K562 (cell line): ENCODE measurements at regions not wholly inside any gene's neighbourhood (a gene's known extent, or its start where the extent isn't known, plus 50 kb on each side); places are given as distances from the start of the nearest gene placed in this dataset.

Experiments used
- BACH1 ChIP-seq: fragments of 200-800 bp; sonication (Bioruptor generic); IDR thresholded peaks from 2 replicates; pipeline ENCODE4 v1.6.1; 2016; ENCODE audit warnings: missing genetic modification characterization, missing compliant biosample characterization
- CAMTA2 ChIP-seq: fragments of 250-450 bp; sonication (Bioruptor Pico); conservative IDR thresholded peaks from 2 replicates; pipeline ENCODE4 v1.5.1; 2022
- COPS2 ChIP-seq: fragments of 450-650 bp; conservative IDR thresholded peaks from 2 replicates; pipeline ENCODE4 v1.6.1; 2016; ENCODE audit warnings: mild to moderate bottlenecking, moderate library complexity
- CTCFL ChIP-seq: IDR thresholded peaks from 2 replicates; pipeline ENCODE4 v1.6.1; 2011; ENCODE audit warnings: borderline replicate concordance, low read depth, mild to moderate bottlenecking, moderate library complexity, low read length; ENCODE audit not compliant: insufficient read depth, poor library complexity, severe bottlenecking
- E2F6 ChIP-seq, 2 experiments: IDR thresholded peaks; 2 replicates each; pipeline ENCODE4 v1.6.1; 2011; ENCODE audit warnings: borderline replicate concordance in 1 of 2, control low read depth in 1 of 2, low read depth in 1 of 2, low read length in 1 of 2, mild to moderate bottlenecking in 1 of 2, mixed read lengths in 1 of 2, moderate library complexity in 1 of 2; ENCODE audit not compliant: insufficient read depth in 1 of 2, insufficient read length in 1 of 2, poor library complexity in 1 of 2, severe bottlenecking in 1 of 2; ENCODE audit errors: extremely low read depth in 1 of 2
- FOS ChIP-seq: IDR thresholded peaks from 3 replicates; pipeline ENCODE4 v1.6.1; 2011; ENCODE audit not compliant: insufficient read length; ENCODE audit errors: extremely low read depth
- FOXA1 ChIP-seq: fragments of 450-650 bp; IDR thresholded peaks from 2 replicates; pipeline ENCODE4 v1.6.1; 2016; ENCODE audit warnings: mild to moderate bottlenecking, borderline replicate concordance
- MEIS2 ChIP-seq: fragments of 450-650 bp; IDR thresholded peaks from 2 replicates; pipeline ENCODE4 v1.6.1; 2014; ENCODE audit warnings: mild to moderate bottlenecking; ENCODE audit not compliant: partially characterized antibody
- MYC ChIP-seq, 2 experiments: fragments of 250-450 bp in 1 of 2; sonication (Bioruptor Pico) in 1 of 2; IDR thresholded peaks; 2 replicates each; pipeline versions ENCODE4 v1.5.1 to v1.6.1; 2012 to 2021; ENCODE audit warnings: low read depth in 2 of 2, borderline replicate concordance in 1 of 2, improper control_type of control experiment in 1 of 2, low read length in 1 of 2, mild to moderate bottlenecking in 1 of 2, moderate library complexity in 1 of 2
- RBBP5 ChIP-seq: fragments of 200-600 bp; sonication (generic); IDR thresholded peaks from 2 replicates; pipeline ENCODE4 v1.6.1; 2012; ENCODE audit warnings: borderline replicate concordance, mild to moderate bottlenecking, low read length, control low read depth, inconsistent platforms; ENCODE audit not compliant: insufficient read depth, poor library complexity, severe bottlenecking
- SIX5 ChIP-seq, 2 experiments: IDR thresholded peaks; 2 replicates each; pipeline ENCODE4 v1.6.1; 2011; ENCODE audit warnings: low read length in 2 of 2, borderline replicate concordance in 1 of 2, low read depth in 1 of 2, mild to moderate bottlenecking in 1 of 2, moderate library complexity in 1 of 2; ENCODE audit not compliant: insufficient read depth in 1 of 2
- SMARCA4 ChIP-seq: fragments of 450-650 bp; IDR thresholded peaks from 2 replicates; pipeline ENCODE4 v1.6.1; 2016
- SP1 ChIP-seq: sonication (generic); formaldehyde crosslinking; IDR thresholded peaks from 2 replicates; pipeline ENCODE4 v1.8.1; 2022; ENCODE audit warnings: mild to moderate bottlenecking, missing genetic modification reagents
- STAG1 ChIP-seq: sonication (generic); formaldehyde crosslinking; IDR thresholded peaks from 2 replicates; pipeline ENCODE4 v1.5.0; 2020; ENCODE audit warnings: missing genetic modification reagents, borderline replicate concordance
- TAF1 ChIP-seq: IDR thresholded peaks from 2 replicates; pipeline ENCODE4 v1.6.1; 2011; ENCODE audit warnings: mild to moderate bottlenecking, low read length, moderate library complexity; ENCODE audit not compliant: insufficient read depth, control insufficient read depth, severe bottlenecking; ENCODE audit errors: extremely low read depth
- TBL1XR1 ChIP-seq, 2 experiments: IDR thresholded peaks; 2 replicates each; pipeline ENCODE4 v1.6.1; 2012; ENCODE audit warnings: improper control_type of control experiment in 2 of 2, low read length in 2 of 2, mild to moderate bottlenecking in 1 of 2
- USF1 ChIP-seq: sonication (generic); formaldehyde crosslinking; IDR thresholded peaks from 2 replicates; pipeline ENCODE4 v1.9.0; 2022; ENCODE audit warnings: mild to moderate bottlenecking, missing genetic modification reagents
- ZNF121 ChIP-seq: sonication (generic); formaldehyde crosslinking; conservative IDR thresholded peaks from 2 replicates; pipeline ENCODE4 v1.8.0; 2022; ENCODE audit warnings: missing genetic modification reagents
- ZNF253 ChIP-seq: fragments of 250-450 bp; sonication (Bioruptor Pico); conservative IDR thresholded peaks from 2 replicates; pipeline ENCODE4 v1.6.1; 2021; ENCODE audit warnings: mild to moderate bottlenecking
- ZNF354B ChIP-seq: fragments of 250-450 bp; sonication (Bioruptor Pico); IDR thresholded peaks from 2 replicates; pipeline ENCODE4 v1.4.0; 2020
- ZNF408 ChIP-seq: fragments of 250-450 bp; sonication (Bioruptor Pico); IDR thresholded peaks from 2 replicates; pipeline ENCODE4 v1.4.0; 2020; ENCODE audit warnings: low read depth, mild to moderate bottlenecking, moderate library complexity
- ZNF445 ChIP-seq: fragments of 250-450 bp; sonication (Bioruptor Pico); IDR thresholded peaks from 2 replicates; pipeline ENCODE4 v1.4.0; 2020; ENCODE audit warnings: low read depth, mild to moderate bottlenecking, moderate library complexity
- ZNF57 ChIP-seq: fragments of 450-650 bp; formaldehyde crosslinking; IDR thresholded peaks from 2 replicates; pipeline ENCODE4 v1.4.0; 2020; ENCODE audit warnings: mild to moderate bottlenecking, moderate library complexity
- ZNF764 ChIP-seq: fragments of 250-450 bp; sonication (Bioruptor Pico); IDR thresholded peaks from 2 replicates; pipeline ENCODE4 v1.4.0; 2020; ENCODE audit warnings: low read depth, mild to moderate bottlenecking, moderate library complexity
- ZNF766 ChIP-seq: fragments of 200-800 bp; sonication (Bioruptor generic); conservative IDR thresholded peaks from 2 replicates; pipeline ENCODE4 v1.6.1; 2016; ENCODE audit warnings: missing genetic modification characterization, missing compliant biosample characterization

GRCh38 chr16:85562093-85562786 is 50.9 kb upstream of the GSE1 start (continued):
- TF ChIP-seq SIX5 (IDR thresholded peaks at IDR 0.05; ENCODE audit: borderline replicate concordance in 1 of 2, insufficient read depth in 1 of 2, low read depth in 1 of 2, low read length in 2 of 2) (no peak), ZNF57 (no peak), MEIS2 (no peak), ZNF121 (no peak), TAF1 (no peak), FOS (no peak), ZNF766 (CRISPR knock-in tag) (no peak), COPS2 (no peak), ZNF253 (CRISPR knock-in tag) (no peak), BACH1 (tag) (no peak), TBL1XR1 (IDR thresholded peaks at IDR 0.05; ENCODE audit: low read length in 2 of 2) (0 out of 4 replicates have a peak, but pooled peaks of 1 of the 2 experiments have one; percentile 9), FOXA1 (no peak), MYC (IDR thresholded peaks at IDR 0.05; ENCODE audit: low read depth, low read length) (peak; percentile 27; the same call in 1 of the 2 replicates), MYC (CRISPR knock-in tag; IDR thresholded peaks at IDR 0.05; ENCODE audit: borderline replicate concordance, low read depth) (no peak), ZNF354B (CRISPR knock-in tag) (no peak), E2F6 (IDR thresholded peaks at IDR 0.05; ENCODE audit: borderline replicate concordance in 1 of 2, extremely low read depth in 1 of 2, insufficient read depth in 1 of 2, insufficient read length in 1 of 2, low read depth in 1 of 2, low read length in 1 of 2, poor library complexity in 1 of 2, severe bottlenecking in 1 of 2) (peak in 1 of 2 experiments; percentile 44), CAMTA2 (CRISPR knock-in tag) (no peak), CTCFL (no peak), SMARCA4 (peak; percentile 11; the same call in 1 of the 2 replicates), RBBP5 (no peak), ZNF764 (CRISPR knock-in tag) (no peak), ZNF408 (no peak), STAG1 (CRISPR knock-in tag) (no peak), ZNF445 (no peak), SP1 (CRISPR knock-in tag) (peak; percentile 28; the same call in 1 of the 2 replicates), USF1 (CRISPR knock-in tag) (no peak)
